ENCODE measurements at regions not wholly inside any gene's neighbourhood (a gene's known extent, or its start where the extent isn't known, plus 50 kb on each side); places are given as distances from the start of the nearest gene placed in this dataset.
"Not testable (repeated sequence)": the region's sequence is repeated elsewhere in the genome, so short reads cannot be mapped to it uniquely, and the experiment has no call there.

DNA sequence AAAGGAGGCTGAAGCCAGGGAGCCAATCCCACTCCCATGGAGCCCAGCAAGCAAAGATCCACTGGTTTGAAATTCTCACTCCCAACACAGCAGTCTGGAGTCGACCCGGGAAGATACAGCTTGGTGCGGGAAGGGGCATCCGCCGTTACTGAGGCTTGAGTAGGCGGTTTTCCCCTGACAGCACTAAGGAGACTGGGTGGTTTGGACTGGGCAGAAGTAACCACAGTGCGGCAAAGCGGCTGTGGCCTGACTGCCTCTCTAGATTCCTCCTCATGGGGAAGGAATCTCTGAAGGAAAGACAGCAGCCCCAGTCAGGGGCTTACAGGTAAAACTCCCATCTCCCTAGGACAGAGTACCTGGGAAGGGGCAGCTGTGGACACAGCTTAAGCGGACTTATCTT, 261.6 kb upstream of the KYNU start:
- DNase-seq, result no peak

DNA sequence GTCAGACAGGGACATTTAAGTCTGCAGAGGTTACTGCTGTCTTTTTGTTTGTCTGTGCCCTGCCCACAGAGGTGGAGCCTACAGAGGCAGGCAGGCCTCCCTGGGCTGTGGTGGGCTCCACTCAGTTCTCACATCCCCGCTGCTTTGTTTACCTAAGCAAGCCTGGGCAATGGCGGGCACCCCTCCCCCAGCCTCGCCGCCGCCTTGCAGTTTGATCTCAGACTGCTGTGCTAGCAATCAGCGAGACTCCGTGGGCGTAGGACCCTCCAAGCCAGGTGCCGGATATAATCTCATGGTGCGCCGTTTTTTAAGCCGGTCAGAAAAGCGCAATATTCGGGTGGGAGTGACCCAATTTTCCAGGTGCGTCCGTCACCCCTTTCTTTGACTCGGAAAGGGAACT, 264.3 kb upstream of the KYNU start:
- not testable (repeated sequence) for DNase-seq

DNA sequence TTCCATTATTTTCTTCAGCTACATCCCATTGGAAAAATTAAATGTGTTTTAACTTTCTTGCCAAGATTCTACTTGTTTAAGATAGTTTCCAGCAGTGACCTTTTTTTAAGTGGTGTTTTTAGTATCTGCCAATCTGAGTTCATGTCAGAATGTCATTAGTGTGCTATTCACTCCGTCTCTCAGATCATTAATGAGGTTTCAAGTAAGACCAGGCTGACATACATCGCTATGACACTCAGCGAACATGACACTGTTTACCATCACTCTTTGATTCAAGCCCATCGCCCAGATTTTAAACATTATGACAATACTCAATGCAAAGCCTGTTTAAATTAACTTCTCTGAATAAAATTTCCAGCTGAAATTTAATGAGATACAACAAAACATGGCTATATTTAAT, 272.0 kb upstream of the KYNU start:
- no peak for DNase-seq

- DNase-seq, result no peak
Observed at GRCh38 chr2:142603759-142604158, 273.7 kb upstream of the KYNU start.

GRCh38 chr2:142602418-142602989, 275.0 kb upstream of the KYNU start:
- no peak for DNase-seq

DNA sequence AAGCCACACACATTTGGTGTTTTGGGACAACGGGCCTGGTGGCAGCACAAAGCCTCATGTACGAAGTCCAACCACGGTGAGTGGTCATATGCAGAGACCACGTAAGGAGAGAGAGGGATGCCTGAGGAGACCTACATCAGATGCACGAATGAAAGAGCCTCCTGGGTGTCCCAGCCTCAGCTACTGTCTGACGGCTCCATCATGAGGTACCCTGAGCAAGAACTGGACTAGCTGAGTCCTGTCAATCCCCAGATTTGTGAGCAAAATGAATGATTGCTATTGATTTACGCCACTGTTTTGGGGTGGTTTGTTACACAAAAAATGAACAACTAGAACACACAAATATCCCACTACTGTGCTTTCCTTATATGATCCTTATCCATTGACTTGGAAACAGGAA, 275.7 kb upstream of the KYNU start:
- no peak for DNase-seq

DNA sequence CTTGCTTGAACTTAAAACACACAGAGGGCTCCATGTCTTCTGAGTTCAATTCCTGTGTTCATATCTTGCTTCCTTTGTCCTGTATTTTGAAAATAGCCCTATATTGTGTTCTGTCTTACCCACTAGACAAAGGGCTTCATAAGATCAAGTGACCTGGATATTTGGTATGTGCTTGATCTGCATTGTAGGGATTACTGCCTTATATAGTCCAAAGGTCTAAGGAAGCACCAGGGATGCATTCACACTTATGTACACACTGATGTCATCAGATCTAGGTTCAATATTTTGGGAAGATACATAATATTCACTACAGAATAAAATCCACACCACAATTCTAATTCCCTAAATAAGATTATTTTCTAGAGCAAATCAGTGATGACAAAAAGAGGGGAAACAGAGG, 278.0 kb upstream of the KYNU start:
- no peak for DNase-seq

DNA sequence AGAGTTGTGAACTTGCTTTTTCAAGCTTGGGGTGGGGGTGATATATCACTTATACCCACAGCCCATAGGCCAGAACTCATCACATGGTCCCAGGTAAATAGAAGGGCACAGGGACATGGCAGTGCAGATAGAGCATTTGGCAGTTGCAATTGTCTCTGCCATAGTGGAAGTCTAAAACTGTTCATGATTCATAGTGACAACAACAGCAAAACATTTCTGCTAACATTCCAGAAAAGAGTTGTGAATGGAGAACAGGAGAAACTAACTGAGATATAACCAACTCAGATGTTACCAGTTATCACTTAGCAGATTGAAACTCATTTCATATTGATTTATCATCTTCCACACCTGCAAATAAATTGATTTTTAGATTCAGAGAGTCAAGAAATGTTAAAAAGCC, 278.6 kb upstream of the KYNU start:
- DNase-seq, result no peak

DNA sequence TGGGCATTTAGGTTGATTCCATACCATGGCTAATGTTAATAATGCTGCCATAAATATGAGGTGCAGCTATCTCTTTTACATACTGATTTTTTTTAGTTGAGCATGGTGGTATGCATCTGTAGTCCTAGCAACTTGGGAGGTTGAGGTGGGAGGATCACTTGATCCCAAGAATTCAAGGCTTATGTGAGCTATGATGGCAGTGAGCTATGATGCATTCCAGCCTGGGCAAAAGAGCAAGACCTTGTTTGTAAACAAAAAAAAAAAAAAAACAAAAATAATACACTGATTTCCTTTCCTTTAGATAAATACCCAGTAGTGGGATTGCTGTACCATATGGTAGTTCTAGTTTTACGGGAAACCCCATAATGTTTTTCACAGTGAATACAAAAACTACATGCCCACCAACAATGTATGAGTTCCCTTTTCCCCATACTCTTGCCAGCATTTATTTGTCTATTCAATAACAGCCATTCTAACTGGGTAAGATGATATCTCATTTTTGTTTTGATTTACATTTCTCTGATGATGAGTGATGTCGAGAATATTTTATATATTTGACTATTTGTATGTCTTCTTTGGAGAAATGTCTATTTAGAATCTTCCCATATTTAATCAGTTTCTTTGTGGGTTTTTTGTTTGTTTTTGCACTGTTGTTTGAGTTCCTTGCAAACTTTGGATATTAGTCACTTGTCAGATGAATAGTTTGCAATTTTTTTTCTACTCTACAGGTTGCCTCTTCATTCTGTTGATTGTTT, 281.0 kb upstream of the KYNU start:
- no peak for DNase-seq

- no peak for DNase-seq
Observed at GRCh38 chr2:142594935-142595334, 282.5 kb upstream of the KYNU start.

GRCh38 chr2:142592171-142592570, 285.3 kb upstream of the KYNU start:
- DNase-seq, result no peak

GRCh38 chr2:142591420-142591819, 286.0 kb upstream of the KYNU start:
- no peak for DNase-seq

GRCh38 chr2:142588269-142588668, 289.2 kb upstream of the KYNU start:
- DNase-seq, result no peak

DNA sequence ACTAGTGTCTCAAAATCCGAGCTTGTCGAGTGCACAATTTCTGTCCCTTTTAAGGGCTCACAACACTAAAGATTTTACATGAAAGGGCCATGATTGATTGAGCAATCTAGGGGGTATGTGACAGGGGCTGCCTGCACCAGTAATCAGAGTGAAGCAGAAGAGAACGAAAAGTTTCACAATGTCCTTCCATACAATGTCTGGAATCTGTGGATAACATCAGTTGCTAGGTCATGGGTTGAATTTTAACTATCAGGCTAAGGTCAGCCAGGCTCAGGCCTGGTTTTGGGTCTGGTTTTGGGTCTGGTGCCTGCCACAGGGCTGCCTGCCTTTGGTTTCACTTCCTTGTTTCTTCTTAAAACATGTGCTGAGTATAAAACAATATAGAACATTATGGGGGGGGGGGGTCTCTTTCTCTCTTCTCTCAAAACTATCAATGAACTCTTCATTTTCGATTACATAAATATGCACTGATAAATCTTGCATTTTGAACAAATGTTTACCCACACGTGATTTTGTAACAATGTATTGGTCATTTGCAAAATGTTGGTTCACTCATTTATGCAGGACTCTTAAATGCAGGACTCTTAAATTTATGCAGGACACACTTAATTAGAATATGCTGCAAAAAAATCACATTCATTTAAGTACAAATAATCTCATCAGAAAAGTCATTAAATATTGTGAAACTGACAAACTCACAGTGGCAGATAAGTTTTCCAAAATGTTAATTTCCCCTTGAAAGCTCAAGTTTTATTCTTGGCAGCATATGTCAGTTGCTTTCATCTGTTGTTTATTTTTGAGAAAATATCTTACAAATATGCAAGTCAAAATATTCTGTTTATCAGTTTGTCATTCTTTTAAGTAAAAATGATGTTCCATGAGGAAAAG, 290.5 kb upstream of the KYNU start:
- DNase-seq, result no peak

- no peak for DNase-seq
Observed at GRCh38 chr2:142585785-142586184, 291.7 kb upstream of the KYNU start.

DNA sequence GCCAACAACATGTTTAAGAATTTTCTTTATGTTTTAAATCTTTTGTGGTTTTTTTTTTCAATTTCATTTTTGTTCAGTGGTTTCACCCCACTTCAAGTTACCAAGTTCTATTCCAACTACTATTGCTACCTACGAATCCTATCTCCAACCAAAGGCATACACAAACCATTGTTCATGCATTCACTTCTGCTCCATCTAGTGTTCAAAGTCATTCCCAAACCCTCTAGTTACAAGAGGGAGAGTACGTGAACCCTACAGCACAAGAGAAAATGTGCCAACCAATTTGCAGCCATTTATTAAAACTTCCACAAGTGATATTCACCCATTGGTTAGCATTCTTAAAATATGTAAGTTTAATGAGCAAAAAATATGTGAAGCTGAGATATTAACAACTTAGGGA, 295.1 kb upstream of the KYNU start:
- no peak for DNase-seq

DNA sequence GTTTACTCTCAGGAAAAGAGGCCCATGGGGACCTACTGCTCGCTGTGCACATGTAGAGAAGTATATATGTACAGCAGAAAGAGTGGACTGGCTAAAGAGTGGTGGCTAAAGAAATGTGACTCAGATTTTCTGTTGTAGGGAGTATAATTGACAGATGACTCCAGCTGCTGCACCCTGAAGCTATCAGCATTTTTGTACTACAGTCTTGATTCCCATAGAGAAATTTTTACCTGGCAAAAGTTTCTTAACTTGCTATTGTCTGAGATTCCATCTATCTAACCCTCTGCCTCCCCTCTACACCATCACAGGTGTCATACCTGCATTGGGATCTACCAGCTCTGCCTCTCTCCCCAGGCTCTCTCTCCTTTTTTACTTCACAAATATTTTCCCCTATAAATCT, 296.0 kb upstream of the KYNU start:
- no peak for DNase-seq

DNA sequence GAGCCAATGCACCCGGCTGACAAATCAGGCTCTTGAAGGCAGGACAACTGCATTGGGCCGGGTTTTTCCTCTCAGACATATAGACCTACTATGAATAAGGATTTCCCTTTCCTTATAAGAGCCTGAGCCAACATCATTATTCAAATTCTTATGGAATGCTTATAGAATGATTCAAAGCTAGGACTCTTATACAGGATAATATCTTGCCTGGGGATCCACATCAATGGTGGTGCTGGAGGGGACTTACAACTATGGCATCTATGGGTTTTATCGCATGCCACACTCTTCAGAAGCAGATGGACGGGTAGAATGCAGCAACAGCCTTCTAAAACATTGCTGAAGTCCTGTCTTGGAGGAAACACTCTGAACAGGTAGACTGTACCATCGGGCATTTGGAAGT, 296.8 kb upstream of the KYNU start:
- DNase-seq, result no peak

- DNase-seq, result no peak
Observed at GRCh38 chr2:142575561-142575960, 301.9 kb upstream of the KYNU start.

DNA sequence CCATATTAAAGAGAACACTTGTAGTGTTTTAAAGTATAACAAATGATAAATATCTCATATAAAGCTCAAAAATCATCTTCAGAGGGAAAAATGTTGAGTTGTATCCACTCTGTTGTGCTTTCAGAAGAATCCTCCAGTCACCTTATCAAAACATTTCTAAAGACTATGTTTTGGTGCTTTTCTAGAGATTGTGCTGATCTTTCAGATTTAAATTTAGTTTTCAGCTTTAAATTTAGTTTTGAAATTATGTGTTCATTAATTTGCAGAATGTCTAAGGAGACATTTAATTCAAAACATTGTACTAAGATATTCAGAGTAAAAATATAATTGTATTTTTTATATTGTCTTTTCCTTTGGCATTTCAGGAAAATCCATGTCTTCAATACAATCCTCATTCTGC, 303.1 kb upstream of the KYNU start:
- DNase-seq, result no peak

DNA sequence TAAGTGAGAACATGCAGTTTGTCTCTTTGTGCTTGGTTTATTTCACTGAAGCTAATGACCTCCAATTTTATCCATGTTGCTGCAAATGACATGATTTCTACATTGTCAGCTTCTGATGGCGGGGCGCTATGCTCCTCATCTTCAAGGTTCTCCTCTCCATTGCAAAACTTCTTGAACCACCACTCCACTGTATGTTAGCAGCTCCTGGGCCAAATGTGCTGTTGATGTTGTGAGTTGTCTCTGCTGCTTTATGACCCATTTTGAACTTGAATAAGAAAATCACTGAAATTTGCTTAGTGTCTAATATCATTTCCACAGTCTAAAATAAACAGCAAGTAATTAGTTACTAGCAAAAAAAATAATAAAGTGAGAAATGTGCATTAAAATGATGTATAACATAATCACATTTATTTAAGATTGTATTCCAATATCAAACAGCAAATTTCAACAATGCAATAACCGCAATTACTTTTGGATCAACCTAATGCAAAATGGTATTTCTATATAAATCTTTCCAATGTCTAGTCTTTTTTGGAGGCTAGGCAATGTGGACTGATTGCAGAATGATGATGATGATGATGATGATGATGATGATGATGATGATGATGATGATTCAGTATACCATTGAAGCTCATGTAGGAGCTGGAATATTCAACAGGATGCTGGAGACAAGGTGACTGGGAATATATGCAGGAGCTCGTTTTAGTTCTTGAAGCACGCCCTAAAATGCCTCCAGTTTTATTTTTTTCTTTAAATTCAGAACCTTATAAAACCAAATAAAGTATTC, 304.9 kb upstream of the KYNU start:
- no peak for DNase-seq

- no peak for DNase-seq
Observed at GRCh38 chr2:142571934-142572333, 305.5 kb upstream of the KYNU start.

DNA sequence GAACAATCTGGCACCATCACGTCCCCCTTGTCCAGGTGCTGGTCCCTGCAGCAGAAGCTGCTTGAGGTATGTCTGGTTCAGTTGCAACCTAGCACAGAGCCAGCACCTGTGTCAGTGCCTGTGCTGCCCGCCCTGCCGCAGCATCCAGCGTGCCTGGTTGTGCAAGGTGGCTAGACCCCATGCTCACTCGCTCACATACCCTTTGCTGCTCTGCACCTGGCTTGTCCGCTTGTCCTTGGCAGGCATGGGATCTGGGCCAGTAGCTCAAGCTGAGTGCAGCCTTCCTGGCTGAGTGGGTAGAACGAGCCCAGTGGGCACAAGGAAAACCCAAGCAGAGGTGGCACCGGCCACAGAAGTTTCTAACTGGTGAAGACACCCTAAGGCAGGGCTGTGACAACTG, 314.6 kb upstream of the KYNU start:
- no peak for DNase-seq

All from NCI-H2081 (cell line).